ENCODE measurements at regions not wholly inside any gene's neighbourhood (a gene's known extent, or its start where the extent isn't known, plus 50 kb on each side); places are given as distances from the start of the nearest gene placed in this dataset.

GRCh38 chr13:73194310-73194709, 135.5 kb downstream of the KLF5 start:
- POLR2A ChIA-PET, result no interaction called here
- CTCF ChIA-PET, result interaction anchor here (0.6 kb wide), 1 partner anchor 39 kb away, joined by 5 read pairs; no protein-coding TSS in a partner anchor
- ATAC-seq (no peak), DNase-seq (no peak)
- Mint-ChIP-seq H3K27ac (no peak overlapping the region), H3K9me3 (peaks cover 0 to 8% (median 0%) of the 10 kb centered on the region in 11 donors), H3K27me3 (peaks cover 0 to 14% (median 0%) of the 10 kb centered on the region in 5 donors), H3K4me3 (no peak overlapping the region), H3K4me1 (peaks cover 0 to 8% (median 5%) of the 10 kb centered on the region in 7 donors), H3K36me3 (no peaks in the 10 kb centered on the region)
- intact Hi-C loops (cut with micrococcal nuclease), result no loop called here
- H3K4me1 ChIP-seq (ENCODE audit: control insufficient read depth in 2 of 2, insufficient read depth in 2 of 2, low read length in 2 of 2), result no peaks in the 10 kb centered on the region
- no peak overlapping the region for H3K27ac ChIP-seq (ENCODE audit: low read depth, low read length)
- no peaks in the 10 kb centered on the region for H3K9me3 ChIP-seq (ENCODE audit: control insufficient read depth in 2 of 3, low read length in 3 of 3)
- H3K36me3 ChIP-seq (ENCODE audit: control insufficient read depth in 2 of 3, insufficient read depth in 3 of 3, low read length in 3 of 3), result no peaks in the 10 kb centered on the region
- H3K27me3 ChIP-seq (ENCODE audit: control insufficient read depth in 2 of 2, insufficient read depth in 2 of 2, low read length in 2 of 2), result no peaks in the 10 kb centered on the region
- no peak overlapping the region for H3K4me3 ChIP-seq (ENCODE audit: low read length)

DNA sequence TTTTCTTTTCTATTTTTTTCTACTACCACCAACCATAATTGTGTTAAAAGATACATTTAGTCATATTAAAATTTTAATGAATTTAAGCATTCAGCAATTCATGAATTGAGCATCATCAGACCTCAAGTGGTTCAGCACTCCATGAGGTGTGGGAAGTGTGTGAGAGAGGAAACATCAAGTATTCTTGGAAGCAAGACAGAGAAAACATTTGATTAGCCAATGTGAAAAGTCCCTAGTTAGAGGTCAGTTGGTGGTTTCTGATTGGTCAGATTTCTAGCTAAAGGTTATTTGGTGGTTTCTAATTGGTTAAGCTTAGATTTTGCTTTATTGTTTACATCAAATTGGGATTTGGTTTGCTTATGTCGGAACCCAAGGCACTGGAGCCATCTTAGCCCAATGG, 134.7 kb downstream of the KLF5 start:
- Mint-ChIP-seq H3K27me3 (peaks cover 0 to 14% (median 0%) of the 10 kb centered on the region in 5 donors), H3K27ac (no peak overlapping the region), H3K36me3 (no peaks in the 10 kb centered on the region), H3K4me1 (peaks cover 0 to 8% (median 5%) of the 10 kb centered on the region in 7 donors), H3K9me3 (peaks cover 0 to 6% (median 0%) of the 10 kb centered on the region in 11 donors), H3K4me3 (no peak overlapping the region)
- CTCF ChIA-PET, result no interaction called here
- no peaks in the 10 kb centered on the region for H3K9me3 ChIP-seq (ENCODE audit: control insufficient read depth in 2 of 3, low read length in 3 of 3)
- POLR2A ChIA-PET, result no interaction called here
- H3K27ac ChIP-seq (ENCODE audit: low read depth, low read length), result no peak overlapping the region
- no peaks in the 10 kb centered on the region for H3K36me3 ChIP-seq (ENCODE audit: control insufficient read depth in 2 of 3, insufficient read depth in 3 of 3, low read length in 3 of 3)
- intact Hi-C loops (cut with micrococcal nuclease), result no loop called here
- no peaks in the 10 kb centered on the region for H3K27me3 ChIP-seq (ENCODE audit: control insufficient read depth in 2 of 2, insufficient read depth in 2 of 2, low read length in 2 of 2)
- ATAC-seq (no peak), DNase-seq (no peak)
- H3K4me3 ChIP-seq (ENCODE audit: low read length), result no peak overlapping the region
- no peaks in the 10 kb centered on the region for H3K4me1 ChIP-seq (ENCODE audit: control insufficient read depth in 2 of 2, insufficient read depth in 2 of 2, low read length in 2 of 2)

GRCh38 chr13:73190477-73190876, 131.7 kb downstream of the KLF5 start:
- peaks cover 0 to 14% (median 0%) of the 10 kb centered on the region in 5 donors for H3K27me3 Mint-ChIP-seq
- Histone ChIP-seq H3K36me3 (ENCODE audit: control insufficient read depth in 2 of 3, insufficient read depth in 3 of 3, low read length in 3 of 3) (no peaks in the 10 kb centered on the region), H3K9me3 (ENCODE audit: control insufficient read depth in 2 of 3, low read length in 3 of 3) (no peaks in the 10 kb centered on the region), H3K4me1 (ENCODE audit: control insufficient read depth in 2 of 2, insufficient read depth in 2 of 2, low read length in 2 of 2) (no peaks in the 10 kb centered on the region), H3K27ac (ENCODE audit: low read depth, low read length) (no peak overlapping the region), H3K27me3 (ENCODE audit: control insufficient read depth in 2 of 2, insufficient read depth in 2 of 2, low read length in 2 of 2) (no peaks in the 10 kb centered on the region), H3K4me3 (ENCODE audit: low read length) (no peak overlapping the region)
- POLR2A ChIA-PET, result no interaction called here
- DNase-seq (no peak), ATAC-seq (no peak)
- CTCF ChIA-PET, result no interaction called here
- intact Hi-C loops (cut with micrococcal nuclease), result no loop called here
- no peak overlapping the region for H3K4me3 Mint-ChIP-seq
- H3K9me3 Mint-ChIP-seq, result peaks cover 0 to 6% (median 0%) of the 10 kb centered on the region in 11 donors
- no peaks in the 10 kb centered on the region for H3K36me3 Mint-ChIP-seq
- H3K27ac Mint-ChIP-seq, result no peak overlapping the region
- peaks cover 0 to 14% (median 5%) of the 10 kb centered on the region in 7 donors for H3K4me1 Mint-ChIP-seq

DNA sequence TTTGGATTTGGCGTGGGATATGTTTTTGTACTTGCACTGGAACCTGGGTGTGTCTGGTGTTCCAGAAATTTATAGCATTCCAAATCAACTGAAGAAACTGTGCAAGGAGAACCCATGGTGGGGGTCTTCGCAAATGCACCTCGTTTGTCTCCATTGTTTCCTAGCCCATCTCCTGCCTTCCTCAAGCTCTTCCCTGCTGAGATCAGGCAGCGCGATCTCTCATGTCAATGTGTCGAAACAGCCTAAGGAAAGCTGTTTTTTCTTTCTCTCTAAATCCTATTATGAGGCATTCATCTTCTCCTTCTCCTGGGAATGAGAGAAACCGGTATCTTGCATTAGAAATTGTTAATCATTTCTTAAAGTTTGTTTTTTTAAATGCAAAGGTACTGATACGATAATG, 131.0 kb downstream of the KLF5 start:
- ATAC-seq (no peak), DNase-seq (no peak)
- POLR2A ChIA-PET, result no interaction called here
- H3K9me3 Mint-ChIP-seq, result peaks cover 0 to 6% (median 0%) of the 10 kb centered on the region in 11 donors
- peak overlapping the region in 1 of 9 donors; percentile 18 for H3K27ac Mint-ChIP-seq
- peaks cover 0 to 14% (median 0%) of the 10 kb centered on the region in 5 donors for H3K27me3 Mint-ChIP-seq
- H3K4me3 ChIP-seq (ENCODE audit: low read length), result no peak overlapping the region
- no peaks in the 10 kb centered on the region for H3K27me3 ChIP-seq (ENCODE audit: control insufficient read depth in 2 of 2, insufficient read depth in 2 of 2, low read length in 2 of 2)
- no peak overlapping the region for H3K4me3 Mint-ChIP-seq
- no peaks in the 10 kb centered on the region for H3K36me3 Mint-ChIP-seq
- no peaks in the 10 kb centered on the region for H3K9me3 ChIP-seq (ENCODE audit: control insufficient read depth in 2 of 3, low read length in 3 of 3)
- no peak overlapping the region for H3K27ac ChIP-seq (ENCODE audit: low read depth, low read length)
- no peaks in the 10 kb centered on the region for H3K4me1 ChIP-seq (ENCODE audit: control insufficient read depth in 2 of 2, insufficient read depth in 2 of 2, low read length in 2 of 2)
- CTCF ChIA-PET, result no interaction called here
- peaks cover 0 to 14% (median 5%) of the 10 kb centered on the region in 7 donors for H3K4me1 Mint-ChIP-seq
- no peaks in the 10 kb centered on the region for H3K36me3 ChIP-seq (ENCODE audit: control insufficient read depth in 2 of 3, insufficient read depth in 3 of 3, low read length in 3 of 3)
- intact Hi-C loops (cut with micrococcal nuclease), result no loop called here

- intact Hi-C loops (cut with micrococcal nuclease), result no loop called here
- Mint-ChIP-seq H3K27ac (no peak overlapping the region), H3K27me3 (peaks cover 0 to 12% (median 0%) of the 10 kb centered on the region in 5 donors), H3K4me3 (no peak overlapping the region), H3K9me3 (peaks cover 0 to 6% (median 0%) of the 10 kb centered on the region in 11 donors), H3K4me1 (peaks cover 0 to 14% (median 5%) of the 10 kb centered on the region in 7 donors), H3K36me3 (no peaks in the 10 kb centered on the region)
- Histone ChIP-seq H3K9me3 (ENCODE audit: control insufficient read depth in 2 of 3, low read length in 3 of 3) (no peaks in the 10 kb centered on the region), H3K27ac (ENCODE audit: low read depth, low read length) (no peak overlapping the region), H3K4me3 (ENCODE audit: low read length) (no peak overlapping the region), H3K4me1 (ENCODE audit: control insufficient read depth in 2 of 2, insufficient read depth in 2 of 2, low read length in 2 of 2) (no peaks in the 10 kb centered on the region), H3K27me3 (ENCODE audit: control insufficient read depth in 2 of 2, insufficient read depth in 2 of 2, low read length in 2 of 2) (no peaks in the 10 kb centered on the region), H3K36me3 (ENCODE audit: control insufficient read depth in 2 of 3, insufficient read depth in 3 of 3, low read length in 3 of 3) (no peaks in the 10 kb centered on the region)
- DNase-seq (no peak), ATAC-seq (no peak)
- POLR2A ChIA-PET, result no interaction called here
- CTCF ChIA-PET, result no interaction called here
Observed at GRCh38 chr13:73189362-73189761, 130.6 kb downstream of the KLF5 start.

DNA sequence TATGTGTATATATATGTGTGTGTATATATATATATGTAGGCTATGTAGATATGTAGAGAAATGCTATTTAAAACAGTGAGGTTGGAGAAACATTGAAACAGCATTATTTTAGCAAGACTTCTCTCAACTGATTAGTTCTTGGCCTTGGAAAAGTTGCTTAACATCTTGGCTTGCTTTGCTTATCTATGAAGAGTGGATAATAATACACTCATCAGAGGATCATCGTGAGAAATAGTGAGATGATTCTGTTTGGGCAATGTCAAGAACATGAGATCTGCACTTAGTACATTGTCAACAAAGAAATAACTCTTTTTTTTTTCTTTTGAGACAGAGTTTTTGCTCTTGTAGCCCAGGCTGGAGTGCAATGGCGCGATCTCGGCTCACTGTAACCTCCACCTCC, 128.3 kb downstream of the KLF5 start:
- Mint-ChIP-seq H3K27me3 (peaks cover 0 to 3% (median 3%) of the 10 kb centered on the region in 5 donors), H3K36me3 (no peaks in the 10 kb centered on the region), H3K4me1 (peaks cover 0 to 14% (median 2%) of the 10 kb centered on the region in 7 donors), H3K27ac (no peak overlapping the region), H3K4me3 (no peak overlapping the region), H3K9me3 (peaks cover 0 to 3% (median 0%) of the 10 kb centered on the region in 11 donors)
- POLR2A ChIA-PET, result no interaction called here
- H3K36me3 ChIP-seq (ENCODE audit: control insufficient read depth in 2 of 3, insufficient read depth in 3 of 3, low read length in 3 of 3), result no peaks in the 10 kb centered on the region
- H3K4me1 ChIP-seq (ENCODE audit: control insufficient read depth in 2 of 2, insufficient read depth in 2 of 2, low read length in 2 of 2), result no peaks in the 10 kb centered on the region
- no peak overlapping the region for H3K27ac ChIP-seq (ENCODE audit: low read depth, low read length)
- H3K4me3 ChIP-seq (ENCODE audit: low read length), result no peak overlapping the region
- intact Hi-C loops (cut with micrococcal nuclease), result no loop called here
- DNase-seq (no peak), ATAC-seq (no peak)
- CTCF ChIA-PET, result no interaction called here
- no peaks in the 10 kb centered on the region for H3K27me3 ChIP-seq (ENCODE audit: control insufficient read depth in 2 of 2, insufficient read depth in 2 of 2, low read length in 2 of 2)
- H3K9me3 ChIP-seq (ENCODE audit: control insufficient read depth in 2 of 3, low read length in 3 of 3), result no peaks in the 10 kb centered on the region

DNA sequence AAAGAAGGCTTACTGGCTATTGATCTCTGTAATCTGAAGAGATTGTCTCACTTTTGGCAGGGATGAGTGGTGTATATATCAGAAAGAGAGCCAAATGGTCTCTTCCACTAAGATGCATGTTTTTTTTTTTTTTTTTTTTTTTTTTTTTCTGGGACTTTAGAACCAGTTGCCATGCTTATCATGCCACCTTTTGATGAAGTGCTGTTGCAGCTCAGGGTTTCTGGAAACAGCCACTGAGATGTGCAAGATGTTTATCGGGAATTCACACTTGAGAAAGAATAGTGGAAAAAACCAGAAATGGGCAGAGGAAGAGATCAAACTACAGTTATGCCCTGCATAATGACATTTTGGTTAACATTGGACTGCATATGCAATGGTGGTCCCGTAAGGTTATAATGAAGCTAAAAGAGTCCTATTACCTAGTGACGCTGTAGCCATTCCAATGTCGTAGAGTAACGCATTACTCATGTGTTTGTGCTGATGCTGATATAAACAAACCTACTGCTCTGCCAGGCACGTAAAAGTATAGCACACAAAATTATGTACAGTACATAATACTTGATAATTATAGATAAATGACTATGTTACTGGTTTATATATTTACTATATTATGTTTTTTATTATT, 121.0 kb downstream of the KLF5 start:
- POLR2A ChIA-PET, result no interaction called here
- no peaks in the 10 kb centered on the region for H3K9me3 ChIP-seq (ENCODE audit: control insufficient read depth in 2 of 3, low read length in 3 of 3)
- CTCF ChIA-PET, result no interaction called here
- no peaks in the 10 kb centered on the region for H3K27me3 ChIP-seq (ENCODE audit: control insufficient read depth in 2 of 2, insufficient read depth in 2 of 2, low read length in 2 of 2)
- H3K27me3 Mint-ChIP-seq, result peaks cover 0 to 4% (median 0%) of the 10 kb centered on the region in 5 donors
- no peak overlapping the region for H3K4me3 ChIP-seq (ENCODE audit: low read length)
- no peak for ATAC-seq
- no peaks in the 10 kb centered on the region for H3K4me1 Mint-ChIP-seq
- H3K4me1 ChIP-seq (ENCODE audit: control insufficient read depth in 2 of 2, insufficient read depth in 2 of 2, low read length in 2 of 2), result no peaks in the 10 kb centered on the region
- H3K27ac ChIP-seq (ENCODE audit: low read depth, low read length), result no peak overlapping the region
- DNase-seq, result no peak
- no peak overlapping the region for H3K4me3 Mint-ChIP-seq
- no peak overlapping the region for H3K27ac Mint-ChIP-seq
- H3K36me3 ChIP-seq (ENCODE audit: control insufficient read depth in 2 of 3, insufficient read depth in 3 of 3, low read length in 3 of 3), result no peaks in the 10 kb centered on the region
- no peaks in the 10 kb centered on the region for H3K36me3 Mint-ChIP-seq
- peaks cover 0 to 2% (median 0%) of the 10 kb centered on the region in 11 donors for H3K9me3 Mint-ChIP-seq
- intact Hi-C loops (cut with micrococcal nuclease), result no loop called here

Data from naive thymus-derived CD4-positive, alpha-beta T cell (primary cell).